ENCODE measurements at regions not wholly inside any gene's neighbourhood (a gene's known extent, or its start where the extent isn't known, plus 50 kb on each side); places are given as distances from the start of the nearest gene placed in this dataset.

DNA sequence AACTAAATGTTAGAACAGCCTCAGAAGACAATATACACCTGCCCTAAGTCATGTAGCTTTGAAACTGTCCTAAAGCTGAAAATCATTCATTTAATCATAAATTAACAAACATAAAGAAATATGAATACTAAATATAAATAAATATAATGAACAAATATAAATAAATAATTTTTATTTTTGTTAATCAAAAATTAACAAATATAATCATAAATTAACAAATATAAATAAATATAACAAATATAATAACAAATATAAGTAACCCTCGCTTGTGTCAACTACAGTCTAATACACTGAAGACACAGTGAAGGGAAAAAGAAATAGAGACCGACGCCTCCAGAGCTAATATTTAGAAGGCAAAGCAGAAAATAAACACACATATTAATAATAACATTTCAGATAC is 527.3 kb downstream of the CYLC2 start (continued):
- TF ChIP-seq CEBPB (IDR thresholded peaks at IDR 0.05; ENCODE audit: low read depth, low read length) (no peak), RXRA (IDR thresholded peaks at IDR 0.05; ENCODE audit: insufficient read depth, low read depth, low read length) (no peak), TAF1 (IDR thresholded peaks at IDR 0.05; ENCODE audit: low read depth, low read length) (no peak)
- TF ChIP-seq, protein P1, sequence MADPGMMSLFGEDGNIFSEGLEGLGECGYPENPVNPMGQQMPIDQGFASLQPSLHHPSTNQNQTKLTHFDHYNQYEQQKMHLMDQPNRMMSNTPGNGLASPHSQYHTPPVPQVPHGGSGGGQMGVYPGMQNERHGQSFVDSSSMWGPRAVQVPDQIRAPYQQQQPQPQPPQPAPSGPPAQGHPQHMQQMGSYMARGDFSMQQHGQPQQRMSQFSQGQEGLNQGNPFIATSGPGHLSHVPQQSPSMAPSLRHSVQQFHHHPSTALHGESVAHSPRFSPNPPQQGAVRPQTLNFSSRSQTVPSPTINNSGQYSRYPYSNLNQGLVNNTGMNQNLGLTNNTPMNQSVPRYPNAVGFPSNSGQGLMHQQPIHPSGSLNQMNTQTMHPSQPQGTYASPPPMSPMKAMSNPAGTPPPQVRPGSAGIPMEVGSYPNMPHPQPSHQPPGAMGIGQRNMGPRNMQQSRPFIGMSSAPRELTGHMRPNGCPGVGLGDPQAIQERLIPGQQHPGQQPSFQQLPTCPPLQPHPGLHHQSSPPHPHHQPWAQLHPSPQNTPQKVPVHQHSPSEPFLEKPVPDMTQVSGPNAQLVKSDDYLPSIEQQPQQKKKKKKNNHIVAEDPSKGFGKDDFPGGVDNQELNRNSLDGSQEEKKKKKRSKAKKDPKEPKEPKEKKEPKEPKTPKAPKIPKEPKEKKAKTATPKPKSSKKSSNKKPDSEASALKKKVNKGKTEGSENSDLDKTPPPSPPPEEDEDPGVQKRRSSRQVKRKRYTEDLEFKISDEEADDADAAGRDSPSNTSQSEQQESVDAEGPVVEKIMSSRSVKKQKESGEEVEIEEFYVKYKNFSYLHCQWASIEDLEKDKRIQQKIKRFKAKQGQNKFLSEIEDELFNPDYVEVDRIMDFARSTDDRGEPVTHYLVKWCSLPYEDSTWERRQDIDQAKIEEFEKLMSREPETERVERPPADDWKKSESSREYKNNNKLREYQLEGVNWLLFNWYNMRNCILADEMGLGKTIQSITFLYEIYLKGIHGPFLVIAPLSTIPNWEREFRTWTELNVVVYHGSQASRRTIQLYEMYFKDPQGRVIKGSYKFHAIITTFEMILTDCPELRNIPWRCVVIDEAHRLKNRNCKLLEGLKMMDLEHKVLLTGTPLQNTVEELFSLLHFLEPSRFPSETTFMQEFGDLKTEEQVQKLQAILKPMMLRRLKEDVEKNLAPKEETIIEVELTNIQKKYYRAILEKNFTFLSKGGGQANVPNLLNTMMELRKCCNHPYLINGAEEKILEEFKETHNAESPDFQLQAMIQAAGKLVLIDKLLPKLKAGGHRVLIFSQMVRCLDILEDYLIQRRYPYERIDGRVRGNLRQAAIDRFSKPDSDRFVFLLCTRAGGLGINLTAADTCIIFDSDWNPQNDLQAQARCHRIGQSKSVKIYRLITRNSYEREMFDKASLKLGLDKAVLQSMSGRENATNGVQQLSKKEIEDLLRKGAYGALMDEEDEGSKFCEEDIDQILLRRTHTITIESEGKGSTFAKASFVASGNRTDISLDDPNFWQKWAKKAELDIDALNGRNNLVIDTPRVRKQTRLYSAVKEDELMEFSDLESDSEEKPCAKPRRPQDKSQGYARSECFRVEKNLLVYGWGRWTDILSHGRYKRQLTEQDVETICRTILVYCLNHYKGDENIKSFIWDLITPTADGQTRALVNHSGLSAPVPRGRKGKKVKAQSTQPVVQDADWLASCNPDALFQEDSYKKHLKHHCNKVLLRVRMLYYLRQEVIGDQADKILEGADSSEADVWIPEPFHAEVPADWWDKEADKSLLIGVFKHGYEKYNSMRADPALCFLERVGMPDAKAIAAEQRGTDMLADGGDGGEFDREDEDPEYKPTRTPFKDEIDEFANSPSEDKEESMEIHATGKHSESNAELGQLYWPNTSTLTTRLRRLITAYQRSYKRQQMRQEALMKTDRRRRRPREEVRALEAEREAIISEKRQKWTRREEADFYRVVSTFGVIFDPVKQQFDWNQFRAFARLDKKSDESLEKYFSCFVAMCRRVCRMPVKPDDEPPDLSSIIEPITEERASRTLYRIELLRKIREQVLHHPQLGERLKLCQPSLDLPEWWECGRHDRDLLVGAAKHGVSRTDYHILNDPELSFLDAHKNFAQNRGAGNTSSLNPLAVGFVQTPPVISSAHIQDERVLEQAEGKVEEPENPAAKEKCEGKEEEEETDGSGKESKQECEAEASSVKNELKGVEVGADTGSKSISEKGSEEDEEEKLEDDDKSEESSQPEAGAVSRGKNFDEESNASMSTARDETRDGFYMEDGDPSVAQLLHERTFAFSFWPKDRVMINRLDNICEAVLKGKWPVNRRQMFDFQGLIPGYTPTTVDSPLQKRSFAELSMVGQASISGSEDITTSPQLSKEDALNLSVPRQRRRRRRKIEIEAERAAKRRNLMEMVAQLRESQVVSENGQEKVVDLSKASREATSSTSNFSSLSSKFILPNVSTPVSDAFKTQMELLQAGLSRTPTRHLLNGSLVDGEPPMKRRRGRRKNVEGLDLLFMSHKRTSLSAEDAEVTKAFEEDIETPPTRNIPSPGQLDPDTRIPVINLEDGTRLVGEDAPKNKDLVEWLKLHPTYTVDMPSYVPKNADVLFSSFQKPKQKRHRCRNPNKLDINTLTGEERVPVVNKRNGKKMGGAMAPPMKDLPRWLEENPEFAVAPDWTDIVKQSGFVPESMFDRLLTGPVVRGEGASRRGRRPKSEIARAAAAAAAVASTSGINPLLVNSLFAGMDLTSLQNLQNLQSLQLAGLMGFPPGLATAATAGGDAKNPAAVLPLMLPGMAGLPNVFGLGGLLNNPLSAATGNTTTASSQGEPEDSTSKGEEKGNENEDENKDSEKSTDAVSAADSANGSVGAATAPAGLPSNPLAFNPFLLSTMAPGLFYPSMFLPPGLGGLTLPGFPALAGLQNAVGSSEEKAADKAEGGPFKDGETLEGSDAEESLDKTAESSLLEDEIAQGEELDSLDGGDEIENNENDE (IDR thresholded peaks at IDR 0.05; ENCODE audit: insufficient replicate concordance, low read length), result no peak
